Stimulated activated CD4-positive, alpha-beta T cell treated with anti-CD3 and anti-CD28 coated beads, Interleukin-15, amount 100 ng/mL, for 48 hours (primary cell): ENCODE measurements at regions not wholly inside any gene's neighbourhood (a gene's known extent, or its start where the extent isn't known, plus 50 kb on each side); places are given as distances from the start of the nearest gene placed in this dataset.
"Not testable (repeated sequence)": the region's sequence is repeated elsewhere in the genome, so short reads cannot be mapped to it uniquely, and the experiment has no call there.

Source experiments
- DNase-seq, 2 donors: peaks; one replicate each; pipeline ENCODE4 v3.0.0-alpha.2; 2020; ENCODE audit warnings: low read depth in 2 of 2

GRCh38 chr10:109282510-109282909 is 640.8 kb downstream of the XPNPEP1 start:
- no peak for DNase-seq

- DNase-seq, result no peak
These were observed 642.0 kb downstream of the XPNPEP1 start for GRCh38 chr10:109281347-109281746.

GRCh38 chr10:109280837-109281236 is 642.5 kb downstream of the XPNPEP1 start:
- DNase-seq, result no peak

GRCh38 chr10:109277456-109277855 is 645.9 kb downstream of the XPNPEP1 start:
- DNase-seq, result no peak

GRCh38 chr10:109275960-109276359 is 647.4 kb downstream of the XPNPEP1 start:
- no peak for DNase-seq

- DNase-seq, result no peak
These were observed 648.6 kb downstream of the XPNPEP1 start for GRCh38 chr10:109274681-109275080.

- no peak for DNase-seq
These were observed 653.1 kb downstream of the XPNPEP1 start for GRCh38 chr10:109270173-109270572.

GRCh38 chr10:109264004-109264403 is 659.3 kb downstream of the XPNPEP1 start:
- DNase-seq, result no peak

- DNase-seq, result no peak
These were observed 662.1 kb downstream of the XPNPEP1 start for GRCh38 chr10:109261231-109261630.

- no peak for DNase-seq
These were observed 664.0 kb downstream of the XPNPEP1 start for GRCh38 chr10:109259293-109259692.

- no peak for DNase-seq
These were observed 670.0 kb downstream of the XPNPEP1 start for GRCh38 chr10:109253306-109253705.

GRCh38 chr10:109250152-109250551 is 673.2 kb downstream of the XPNPEP1 start:
- no peak for DNase-seq

- DNase-seq, result no peak
These were observed 675.5 kb downstream of the XPNPEP1 start for GRCh38 chr10:109247814-109248213.

- no peak for DNase-seq
These were observed 677.5 kb downstream of the XPNPEP1 start for GRCh38 chr10:109245821-109246220.

- DNase-seq, result no peak
These were observed 683.9 kb downstream of the XPNPEP1 start for GRCh38 chr10:109239371-109239770.

- DNase-seq, result no peak
These were observed 685.6 kb downstream of the XPNPEP1 start for GRCh38 chr10:109237682-109238081.

GRCh38 chr10:109237050-109237449 is 686.3 kb downstream of the XPNPEP1 start:
- no peak for DNase-seq

GRCh38 chr10:109223533-109223932 is 699.8 kb downstream of the XPNPEP1 start:
- DNase-seq, result not testable (repeated sequence)

- no peak for DNase-seq
These were observed 703.2 kb downstream of the XPNPEP1 start for GRCh38 chr10:109219935-109220605.

- DNase-seq, result no peak
These were observed 705.1 kb downstream of the XPNPEP1 start for GRCh38 chr10:109218207-109218606.

GRCh38 chr10:109215291-109216075 is 707.8 kb downstream of the XPNPEP1 start:
- DNase-seq, result no peak

GRCh38 chr10:109214891-109215290 is 708.4 kb downstream of the XPNPEP1 start:
- not testable (repeated sequence) for DNase-seq

GRCh38 chr10:109207361-109207760 is 716.0 kb downstream of the XPNPEP1 start:
- DNase-seq, result no peak
